ENCODE measurements at regions not wholly inside any gene's neighbourhood (a gene's known extent, or its start where the extent isn't known, plus 50 kb on each side); places are given as distances from the start of the nearest gene placed in this dataset.

DNA sequence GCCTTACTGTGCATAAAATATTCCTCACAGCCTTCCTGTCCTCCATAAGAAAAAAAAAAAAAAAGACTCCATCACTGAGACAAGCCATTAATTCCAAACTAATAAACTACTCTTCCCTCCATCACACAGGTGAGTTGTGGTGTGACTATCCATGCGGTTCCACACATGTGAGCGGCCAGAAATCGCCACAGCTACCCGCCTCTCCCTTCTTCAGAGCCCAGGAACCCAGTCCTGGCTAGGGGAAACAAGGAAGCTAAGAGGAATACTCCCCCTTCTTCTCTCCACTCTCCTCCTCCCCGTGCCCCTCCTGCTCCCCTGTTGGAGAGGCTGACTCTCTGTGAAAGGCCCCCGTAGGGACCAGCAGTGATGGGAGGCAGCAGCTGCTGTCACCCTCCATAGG, 128.6 kb upstream of the ARID1B start:
- Mint-ChIP-seq H3K4me3 (ENCODE audit: unreplicated experiment) (no peak overlapping the region), H3K4me1 (ENCODE audit: low read depth) (no peaks in the 10 kb centered on the region), H3K27me3 (ENCODE audit: low read depth) (peaks cover 14% of the 10 kb centered on the region), H3K36me3 (ENCODE audit: low read depth) (no peaks in the 10 kb centered on the region), H3K9me3 (ENCODE audit: low read depth) (peaks cover 5% of the 10 kb centered on the region), H3K27ac (ENCODE audit: unreplicated experiment) (no peak overlapping the region)
- TF ChIP-seq CTCF (IDR thresholded peaks at IDR 0.05) = no peak
- DNase-seq (ENCODE audit: low spot score) = no peak

DNA sequence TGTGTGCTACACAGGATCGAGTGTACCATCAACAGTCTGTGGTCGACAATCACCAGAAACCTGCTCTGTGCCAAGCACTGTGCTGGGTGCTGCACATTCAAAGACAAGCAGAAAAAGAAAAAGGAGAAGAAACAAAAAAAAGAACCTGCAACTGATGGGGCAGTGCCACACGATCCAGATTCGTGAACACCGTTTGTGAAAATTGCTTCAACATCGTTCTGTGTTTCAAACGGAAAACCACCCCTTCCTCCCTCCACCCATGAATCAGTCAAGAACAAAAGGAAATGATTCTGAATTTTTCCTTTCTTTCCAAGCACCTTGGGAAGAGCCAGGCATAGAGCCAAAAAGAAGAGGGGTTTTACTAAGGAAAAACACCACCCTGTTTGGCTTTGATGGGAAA, 129.2 kb upstream of the ARID1B start:
- Mint-ChIP-seq H3K27me3 (ENCODE audit: low read depth) (peaks cover 10% of the 10 kb centered on the region), H3K27ac (ENCODE audit: unreplicated experiment) (no peak overlapping the region), H3K36me3 (ENCODE audit: low read depth) (no peaks in the 10 kb centered on the region), H3K9me3 (ENCODE audit: low read depth) (peaks cover 5% of the 10 kb centered on the region), H3K4me1 (ENCODE audit: low read depth) (no peaks in the 10 kb centered on the region), H3K4me3 (ENCODE audit: unreplicated experiment) (no peak overlapping the region)
- no peak for DNase-seq (ENCODE audit: low spot score)
- no peak for TF ChIP-seq CTCF (IDR thresholded peaks at IDR 0.05)

GRCh38 chr6:156647140-156647784, 129.9 kb upstream of the ARID1B start:
- no peak overlapping the region for H3K27ac Mint-ChIP-seq (ENCODE audit: unreplicated experiment)
- no peak for TF ChIP-seq CTCF (IDR thresholded peaks at IDR 0.05)
- H3K4me1 Mint-ChIP-seq (ENCODE audit: low read depth) = no peaks in the 10 kb centered on the region
- no peak for DNase-seq (ENCODE audit: low spot score)
- no peaks in the 10 kb centered on the region for H3K36me3 Mint-ChIP-seq (ENCODE audit: low read depth)
- peaks cover 5% of the 10 kb centered on the region for H3K9me3 Mint-ChIP-seq (ENCODE audit: low read depth)
- H3K27me3 Mint-ChIP-seq (ENCODE audit: low read depth) = peaks cover 10% of the 10 kb centered on the region
- H3K4me3 Mint-ChIP-seq (ENCODE audit: unreplicated experiment) = no peak overlapping the region

- Mint-ChIP-seq H3K27me3 (ENCODE audit: low read depth) (peaks cover 10% of the 10 kb centered on the region), H3K4me1 (ENCODE audit: low read depth) (no peaks in the 10 kb centered on the region), H3K27ac (ENCODE audit: unreplicated experiment) (no peak overlapping the region), H3K36me3 (ENCODE audit: low read depth) (no peaks in the 10 kb centered on the region), H3K4me3 (ENCODE audit: unreplicated experiment) (no peak overlapping the region), H3K9me3 (ENCODE audit: low read depth) (peaks cover 5% of the 10 kb centered on the region)
- DNase-seq (ENCODE audit: low spot score) = no peak
- TF ChIP-seq CTCF (IDR thresholded peaks at IDR 0.05) = no peak
These were observed 130.7 kb upstream of the ARID1B start for GRCh38 chr6:156646496-156646895.

DNA sequence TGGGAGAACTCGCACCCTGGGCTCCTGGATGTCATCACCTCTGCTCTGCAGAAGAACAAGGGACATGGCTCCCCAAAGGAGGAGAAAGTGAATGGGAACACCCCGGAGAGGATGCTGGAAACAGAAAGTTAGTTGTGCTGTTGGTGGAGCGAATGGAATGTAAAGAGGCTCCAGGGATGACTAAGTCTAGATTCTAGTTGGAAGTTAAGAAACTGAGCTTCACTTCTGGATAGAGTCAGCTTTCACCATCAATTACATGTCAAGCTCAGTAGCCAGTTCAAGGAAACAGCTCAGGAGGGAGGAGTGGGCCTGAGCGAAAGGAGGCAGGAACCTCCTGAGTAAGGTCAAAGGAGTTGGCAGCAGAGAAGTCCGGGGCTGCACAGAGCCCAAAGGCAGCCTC, 132.1 kb upstream of the ARID1B start:
- no peaks in the 10 kb centered on the region for H3K36me3 Mint-ChIP-seq (ENCODE audit: low read depth)
- H3K4me3 Mint-ChIP-seq (ENCODE audit: unreplicated experiment) = no peak overlapping the region
- peaks cover 4% of the 10 kb centered on the region for H3K9me3 Mint-ChIP-seq (ENCODE audit: low read depth)
- no peak for DNase-seq (ENCODE audit: low spot score)
- H3K4me1 Mint-ChIP-seq (ENCODE audit: low read depth) = no peaks in the 10 kb centered on the region
- no peak overlapping the region for H3K27ac Mint-ChIP-seq (ENCODE audit: unreplicated experiment)
- H3K27me3 Mint-ChIP-seq (ENCODE audit: low read depth) = peaks cover 10% of the 10 kb centered on the region
- no peak for TF ChIP-seq CTCF (IDR thresholded peaks at IDR 0.05)
